ENCODE measurements at regions not wholly inside any gene's neighbourhood (a gene's known extent, or its start where the extent isn't known, plus 50 kb on each side); places are given as distances from the start of the nearest gene placed in this dataset.
"Not testable (repeated sequence)": the region's sequence is repeated elsewhere in the genome, so short reads cannot be mapped to it uniquely, and the experiment has no call there.

- not testable (repeated sequence) for DNase-seq (ENCODE audit: low read depth); H3K4me3 ChIP-seq (ENCODE audit: low read length)
Observed at GRCh38 chr2:89756616-89757015, 1065.1 kb downstream of the RPIA start.

GRCh38 chr2:89758332-89759026, 1067.0 kb downstream of the RPIA start:
- H3K4me3 ChIP-seq (ENCODE audit: low read length); DNase-seq (ENCODE audit: low read depth): not testable (repeated sequence)

- DNase-seq (ENCODE audit: low read depth): not testable (repeated sequence)
Observed at GRCh38 chr2:89760762-89761161, 1069.3 kb downstream of the RPIA start.

GRCh38 chr2:89761171-89761570, 1069.7 kb downstream of the RPIA start:
- not testable (repeated sequence) for H3K4me3 ChIP-seq (ENCODE audit: low read length); DNase-seq (ENCODE audit: low read depth)

More at GRCh38 chr2:89760762-89761161, 1069.3 kb downstream of the RPIA start:
- H3K4me3 ChIP-seq (ENCODE audit: low read length): not testable (repeated sequence)

GRCh38 chr2:89761863-89762262, 1070.4 kb downstream of the RPIA start:
- DNase-seq (ENCODE audit: low read depth); H3K4me3 ChIP-seq (ENCODE audit: low read length): not testable (repeated sequence)

- H3K4me3 ChIP-seq (ENCODE audit: low read length): not testable (repeated sequence)
Observed at GRCh38 chr2:89762461-89763253, 1071.2 kb downstream of the RPIA start.

GRCh38 chr2:89763254-89763580, 1071.7 kb downstream of the RPIA start:
- DNase-seq (ENCODE audit: low read depth): no peak
- TF ChIP-seq CTCF (conservative IDR thresholded peaks at IDR 0.05; ENCODE audit: low read depth, low read length): no peak
- H3K4me3 ChIP-seq (ENCODE audit: low read length): no peak overlapping the region

More at GRCh38 chr2:89762461-89763253, 1071.2 kb downstream of the RPIA start:
- not testable (repeated sequence) for DNase-seq (ENCODE audit: low read depth)

- no peak for TF ChIP-seq CTCF (conservative IDR thresholded peaks at IDR 0.05; ENCODE audit: low read depth, low read length)
- no peak for DNase-seq (ENCODE audit: low read depth)
- no peak overlapping the region for H3K4me3 ChIP-seq (ENCODE audit: low read length)
Observed at GRCh38 chr2:89763581-89764485, 1072.4 kb downstream of the RPIA start.

GRCh38 chr2:89764571-89765360, 1073.3 kb downstream of the RPIA start:
- DNase-seq (ENCODE audit: low read depth); H3K4me3 ChIP-seq (ENCODE audit: low read length): not testable (repeated sequence)

- DNase-seq (ENCODE audit: low read depth); H3K4me3 ChIP-seq (ENCODE audit: low read length): not testable (repeated sequence)
Observed at GRCh38 chr2:89765361-89765718, 1073.9 kb downstream of the RPIA start.

GRCh38 chr2:89766141-89766990, 1074.9 kb downstream of the RPIA start:
- H3K4me3 ChIP-seq (ENCODE audit: low read length); DNase-seq (ENCODE audit: low read depth): not testable (repeated sequence)

GRCh38 chr2:89767058-89767457, 1075.6 kb downstream of the RPIA start:
- DNase-seq (ENCODE audit: low read depth); H3K4me3 ChIP-seq (ENCODE audit: low read length): not testable (repeated sequence)
